Upper lobe of right lung (tissue), 1 donor: ENCODE measurements at regions not wholly inside any gene's neighbourhood (a gene's known extent, or its start where the extent isn't known, plus 50 kb on each side); places are given as distances from the start of the nearest gene placed in this dataset.

Source experiments
- ATAC-seq: fragments of 200-7000 bp; cut with Tn5 transposase; one replicate; pipeline ENCODE4 v1.9.1; 2020; ENCODE audit warnings: mild to moderate bottlenecking, moderate library complexity
- DNase-seq: peaks from one replicate; pipeline ENCODE4 v3.0.0-alpha.2; 2020
- H3K27ac ChIP-seq: fragments of 200-600 bp; one replicate; pipeline ENCODE4 v1.8.0; 2022
- H3K27me3 ChIP-seq: fragments of 200-600 bp; one replicate; pipeline ENCODE4 v1.8.0; 2022; ENCODE audit warnings: mild to moderate bottlenecking
- H3K36me3 ChIP-seq: fragments of 200-600 bp; one replicate; pipeline ENCODE4 v1.8.0; 2022
- H3K4me1 ChIP-seq: fragments of 200-600 bp; one replicate; pipeline ENCODE4 v1.8.0; 2022
- H3K4me3 ChIP-seq: fragments of 200-600 bp; one replicate; pipeline ENCODE4 v1.8.0; 2022; ENCODE audit warnings: mild to moderate bottlenecking
- H3K9me3 ChIP-seq: fragments of 200-600 bp; one replicate; pipeline ENCODE4 v1.8.0; 2022
- CTCF ChIP-seq: fragments of 200-600 bp; IDR thresholded peaks from one replicate; pipeline ENCODE4 v1.8.0; 2022; ENCODE audit warnings: antibody characterized with exemption
- intact Hi-C: fragments of 100-400 bp; cut with DNase I; formaldehyde crosslinking; loops from one replicate; pipeline ENCODE4 v1.11.0; 2022
- donor health status: DM: no; HTN: yes; CAD: no; lungs with severe emphysema.

GRCh38 chr10:124160943-124161582 lies 67.7 kb upstream of the CHST15 start:
- Histone ChIP-seq H3K4me3 (no peak overlapping the region), H3K27me3 (no peaks in the 10 kb centered on the region), H3K9me3 (no peaks in the 10 kb centered on the region), H3K4me1 (peaks cover 14% of the 10 kb centered on the region), H3K36me3 (no peaks in the 10 kb centered on the region), H3K27ac (no peak overlapping the region)
- DNase-seq (no peak), ATAC-seq (no peak)
- intact Hi-C loops, result no loop called here
- TF ChIP-seq CTCF, result no peak

- intact Hi-C loops, result no loop called here
- Histone ChIP-seq H3K27ac (no peak overlapping the region), H3K4me1 (peaks cover 20% of the 10 kb centered on the region), H3K27me3 (no peaks in the 10 kb centered on the region), H3K9me3 (no peaks in the 10 kb centered on the region), H3K36me3 (no peaks in the 10 kb centered on the region), H3K4me3 (no peak overlapping the region)
- DNase-seq (no peak), ATAC-seq (no peak)
- TF ChIP-seq CTCF, result no peak
These were observed 66.8 kb upstream of the CHST15 start for GRCh38 chr10:124160176-124160575.

DNA sequence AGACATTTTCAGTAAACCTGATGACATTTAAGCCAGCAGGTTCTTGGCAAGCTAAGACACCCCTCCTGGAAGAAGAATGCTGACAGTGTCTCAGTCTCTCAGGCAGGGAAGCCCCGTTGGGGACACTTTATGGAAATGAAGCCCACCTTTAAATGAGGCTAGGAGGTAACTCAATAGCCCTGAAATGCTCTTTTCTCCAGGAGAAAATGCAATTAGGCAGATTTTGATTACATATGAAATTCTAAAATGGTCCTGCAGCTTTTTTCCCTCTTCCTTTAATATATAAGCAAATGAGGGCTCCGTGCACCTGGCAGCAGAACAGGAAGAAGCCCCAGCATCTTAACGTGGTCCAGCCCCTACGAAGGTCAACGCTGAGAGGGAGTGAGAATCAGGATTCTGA lies 65.8 kb upstream of the CHST15 start:
- no peak for TF ChIP-seq CTCF
- intact Hi-C loops, result no loop called here
- Histone ChIP-seq H3K9me3 (no peaks in the 10 kb centered on the region), H3K27ac (no peak overlapping the region), H3K36me3 (no peaks in the 10 kb centered on the region), H3K4me1 (peaks cover 20% of the 10 kb centered on the region), H3K27me3 (no peaks in the 10 kb centered on the region), H3K4me3 (no peak overlapping the region)
- ATAC-seq, result no peak
- DNase-seq, result no peak

GRCh38 chr10:124158592-124158991 lies 65.2 kb upstream of the CHST15 start:
- peaks cover 20% of the 10 kb centered on the region for H3K4me1 ChIP-seq
- no peak overlapping the region for H3K4me3 ChIP-seq
- no peaks in the 10 kb centered on the region for H3K27me3 ChIP-seq
- intact Hi-C loops, result no loop called here
- no peak overlapping the region for H3K27ac ChIP-seq
- no peaks in the 10 kb centered on the region for H3K9me3 ChIP-seq
- TF ChIP-seq CTCF, result no peak
- H3K36me3 ChIP-seq, result no peaks in the 10 kb centered on the region
- DNase-seq (no peak), ATAC-seq (no peak)

- DNase-seq (no peak), ATAC-seq (no peak)
- no peaks in the 10 kb centered on the region for H3K36me3 ChIP-seq
- H3K9me3 ChIP-seq, result no peaks in the 10 kb centered on the region
- no peak for TF ChIP-seq CTCF
- H3K4me1 ChIP-seq, result peaks cover 33% of the 10 kb centered on the region
- no peaks in the 10 kb centered on the region for H3K27me3 ChIP-seq
- intact Hi-C loops, result no loop called here
- no peak overlapping the region for H3K27ac ChIP-seq
- no peak overlapping the region for H3K4me3 ChIP-seq
These were observed 63.9 kb upstream of the CHST15 start for GRCh38 chr10:124157271-124157681.
